Right lobe of liver (tissue), 4 donors: ENCODE measurements at regions not wholly inside any gene's neighbourhood (a gene's known extent, or its start where the extent isn't known, plus 50 kb on each side); places are given as distances from the start of the nearest gene placed in this dataset.
"Not testable (repeated sequence)": the region's sequence is repeated elsewhere in the genome, so short reads cannot be mapped to it uniquely, and the experiment has no call there.

Experiments
- POLR2A ChIP-seq: fragments of 450-650 bp; IDR thresholded peaks from one replicate; pipeline ENCODE4 v1.6.1; 2017; ENCODE audit warnings: antibody characterized with exemption, mild to moderate bottlenecking
- TF ChIP-seq, protein P1 (sequence below), 4 donors: fragments of 200-600 bp in 3 of 4; fragments of 450-650 bp in 1 of 4; IDR thresholded peaks; one replicate each; pipeline versions ENCODE4 v1.5.1 to v1.8.0; 2016 to 2022; ENCODE audit warnings: antibody characterized with exemption in 4 of 4, mild to moderate bottlenecking in 2 of 4
- donor health status: DM: no; HTN: no; CAD: no.
- donor health status: DM: no; HTN: no; CAD: no.
- donor health status: DM: no; HTN: yes; CAD: no.

DNA sequence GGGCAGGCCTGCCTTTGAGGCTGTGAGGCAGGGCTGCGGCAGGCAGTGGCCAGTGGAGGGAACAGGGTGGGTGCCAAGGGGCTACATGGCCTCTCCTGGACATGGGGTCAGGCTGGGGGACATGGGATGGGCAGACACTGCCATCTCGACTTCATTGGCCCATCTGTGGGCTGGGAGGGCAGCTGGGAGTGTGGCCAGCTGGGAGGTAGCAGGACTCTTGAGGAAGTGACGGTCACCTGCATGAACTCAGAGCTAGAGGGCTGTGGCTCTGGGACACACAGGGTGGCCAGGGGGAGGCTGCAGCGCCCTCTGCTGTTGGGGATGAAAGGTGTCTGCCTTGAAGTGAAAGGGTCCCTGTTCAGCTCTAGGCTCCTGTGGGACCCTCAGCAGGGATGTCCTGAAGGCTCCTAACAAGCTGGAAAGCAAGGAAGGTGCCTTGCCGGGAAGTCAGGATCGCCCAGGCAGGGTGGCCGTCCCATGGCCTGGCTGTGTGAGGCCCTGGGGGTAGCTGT lies 244.0 kb downstream of the ANKRD30B start:
- TF ChIP-seq, protein P1, sequence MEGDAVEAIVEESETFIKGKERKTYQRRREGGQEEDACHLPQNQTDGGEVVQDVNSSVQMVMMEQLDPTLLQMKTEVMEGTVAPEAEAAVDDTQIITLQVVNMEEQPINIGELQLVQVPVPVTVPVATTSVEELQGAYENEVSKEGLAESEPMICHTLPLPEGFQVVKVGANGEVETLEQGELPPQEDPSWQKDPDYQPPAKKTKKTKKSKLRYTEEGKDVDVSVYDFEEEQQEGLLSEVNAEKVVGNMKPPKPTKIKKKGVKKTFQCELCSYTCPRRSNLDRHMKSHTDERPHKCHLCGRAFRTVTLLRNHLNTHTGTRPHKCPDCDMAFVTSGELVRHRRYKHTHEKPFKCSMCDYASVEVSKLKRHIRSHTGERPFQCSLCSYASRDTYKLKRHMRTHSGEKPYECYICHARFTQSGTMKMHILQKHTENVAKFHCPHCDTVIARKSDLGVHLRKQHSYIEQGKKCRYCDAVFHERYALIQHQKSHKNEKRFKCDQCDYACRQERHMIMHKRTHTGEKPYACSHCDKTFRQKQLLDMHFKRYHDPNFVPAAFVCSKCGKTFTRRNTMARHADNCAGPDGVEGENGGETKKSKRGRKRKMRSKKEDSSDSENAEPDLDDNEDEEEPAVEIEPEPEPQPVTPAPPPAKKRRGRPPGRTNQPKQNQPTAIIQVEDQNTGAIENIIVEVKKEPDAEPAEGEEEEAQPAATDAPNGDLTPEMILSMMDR (IDR thresholded peaks at IDR 0.05), result peak in 1 of 4 donors; percentile 24
- TF ChIP-seq POLR2A, result not testable (repeated sequence)
